ENCODE measurements at regions not wholly inside any gene's neighbourhood (a gene's known extent, or its start where the extent isn't known, plus 50 kb on each side); places are given as distances from the start of the nearest gene placed in this dataset.

GRCh38 chr7:114856625-114857024 is 65.3 kb upstream of the MDFIC start:
- no TSS peak for BruUV-seq (replicated peaks)
- DNase-seq (ENCODE audit: low read depth, low spot score) = peak; percentile 27
- H4K20me1 ChIP-seq (replicated peaks; ENCODE audit: control insufficient read depth, extremely low read depth, insufficient read depth, low read length) = no peaks in the 10 kb centered on the region
- H3K27ac ChIP-seq (ENCODE audit: insufficient read depth, low read depth, low read length) = no peak overlapping the region
- dilution Hi-C loops (cut with MboI; ENCODE audit: extremely low pct_ligation_motif_present, low sequenced_read_pairs) (no loop called here), intact Hi-C loops (cut with micrococcal nuclease) (no loop called here)
- H3K9me3 ChIP-seq (replicated peaks; ENCODE audit: control insufficient read depth, insufficient read depth, low read length) = no peaks in the 10 kb centered on the region
- H3K4me3 ChIP-seq (replicated peaks in 1 of 3; ENCODE audit: insufficient read depth in 1 of 3, low read depth in 1 of 3, low read length in 3 of 3) = no peak overlapping the region
- FAIRE-seq = no peak
- ChIA-PET CTCF (interaction anchor here (1.0 to 1.8 kb wide), 7 partner anchors 9 to 995 kb away, joined by 3 to 11 read pairs (median 4); no protein-coding TSS in a partner anchor), POLR2A (interaction anchor here (1.0 kb wide), 1 partner anchor 9 kb away, joined by 3 read pairs; no protein-coding TSS in a partner anchor)
- TF ChIP-seq, protein P1, sequence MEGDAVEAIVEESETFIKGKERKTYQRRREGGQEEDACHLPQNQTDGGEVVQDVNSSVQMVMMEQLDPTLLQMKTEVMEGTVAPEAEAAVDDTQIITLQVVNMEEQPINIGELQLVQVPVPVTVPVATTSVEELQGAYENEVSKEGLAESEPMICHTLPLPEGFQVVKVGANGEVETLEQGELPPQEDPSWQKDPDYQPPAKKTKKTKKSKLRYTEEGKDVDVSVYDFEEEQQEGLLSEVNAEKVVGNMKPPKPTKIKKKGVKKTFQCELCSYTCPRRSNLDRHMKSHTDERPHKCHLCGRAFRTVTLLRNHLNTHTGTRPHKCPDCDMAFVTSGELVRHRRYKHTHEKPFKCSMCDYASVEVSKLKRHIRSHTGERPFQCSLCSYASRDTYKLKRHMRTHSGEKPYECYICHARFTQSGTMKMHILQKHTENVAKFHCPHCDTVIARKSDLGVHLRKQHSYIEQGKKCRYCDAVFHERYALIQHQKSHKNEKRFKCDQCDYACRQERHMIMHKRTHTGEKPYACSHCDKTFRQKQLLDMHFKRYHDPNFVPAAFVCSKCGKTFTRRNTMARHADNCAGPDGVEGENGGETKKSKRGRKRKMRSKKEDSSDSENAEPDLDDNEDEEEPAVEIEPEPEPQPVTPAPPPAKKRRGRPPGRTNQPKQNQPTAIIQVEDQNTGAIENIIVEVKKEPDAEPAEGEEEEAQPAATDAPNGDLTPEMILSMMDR (IDR thresholded peaks at IDR 0.05; ENCODE audit: extremely low read depth in 1 of 2, insufficient read depth in 1 of 2, low read depth in 1 of 2, low read length in 2 of 2) = no peak
- TF ChIP-seq, protein P2, sequence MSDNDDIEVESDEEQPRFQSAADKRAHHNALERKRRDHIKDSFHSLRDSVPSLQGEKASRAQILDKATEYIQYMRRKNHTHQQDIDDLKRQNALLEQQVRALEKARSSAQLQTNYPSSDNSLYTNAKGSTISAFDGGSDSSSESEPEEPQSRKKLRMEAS (IDR thresholded peaks at IDR 0.05; ENCODE audit: insufficient read depth, insufficient read length) = no peak
- TF ChIP-seq EZH2 (IDR thresholded peaks at IDR 0.05; ENCODE audit: borderline replicate concordance, low read depth, low read length, severe bottlenecking) = no peak
- TF ChIP-seq MYC (IDR thresholded peaks at IDR 0.05; ENCODE audit: low read depth, low read length) = no peak
- no peak for TF ChIP-seq POLR2AphosphoS5 (IDR thresholded peaks at IDR 0.05; ENCODE audit: insufficient read depth, low read depth, low read length)
- no peak for TF ChIP-seq GATA2 (IDR thresholded peaks at IDR 0.05; ENCODE audit: insufficient read depth, insufficient read length, low read depth, low read length)
- TF ChIP-seq JUN (IDR thresholded peaks at IDR 0.05; ENCODE audit: borderline replicate concordance, insufficient read depth, insufficient read length, low read depth) = no peak
- TF ChIP-seq FOS (IDR thresholded peaks at IDR 0.05; ENCODE audit: borderline replicate concordance, insufficient read depth, low read length) = no peak
- TF ChIP-seq POLR2A (IDR thresholded peaks at IDR 0.05; ENCODE audit: low read depth, low read length) = no peak
- H3K4me1 ChIP-seq (ENCODE audit: control insufficient read depth, extremely low read depth, insufficient read depth, low read length) = peaks cover 5% of the 10 kb centered on the region
- no peaks in the 10 kb centered on the region for H3K36me3 ChIP-seq (ENCODE audit: control insufficient read depth in 2 of 2, extremely low read depth in 1 of 2, insufficient read depth in 2 of 2, low read length in 2 of 2)
- H2AFZ ChIP-seq (ENCODE audit: low read depth, low read length) = no peak overlapping the region
- no peak overlapping the region for H3K9ac ChIP-seq (replicated peaks; ENCODE audit: extremely low read depth, insufficient read depth, low read length)
- no peak overlapping the region for H3K4me2 ChIP-seq (ENCODE audit: insufficient read depth, low read length)
- H3K9me1 ChIP-seq (replicated peaks; ENCODE audit: control insufficient read depth, extremely low read depth, insufficient read depth, low read length) = no peaks in the 10 kb centered on the region
- no peaks in the 10 kb centered on the region for H3K27me3 ChIP-seq (ENCODE audit: control insufficient read depth in 2 of 2, insufficient read depth in 2 of 2, low read length in 2 of 2)
- H3K79me2 ChIP-seq (ENCODE audit: control insufficient read depth, insufficient read depth, low read length) = no peaks in the 10 kb centered on the region

All from endothelial cell of umbilical vein (primary cell).